HepG2 (cell line): ENCODE measurements at regions not wholly inside any gene's neighbourhood (a gene's known extent, or its start where the extent isn't known, plus 50 kb on each side); places are given as distances from the start of the nearest gene placed in this dataset.

Source experiments
- KDM4B ChIP-seq: sonication (generic); formaldehyde crosslinking; IDR thresholded peaks from 2 replicates; pipeline ENCODE4 v1.4.0; 2020; ENCODE audit warnings: missing genetic modification reagents
- NFYC ChIP-seq: IDR thresholded peaks from 2 replicates; pipeline ENCODE4 v1.6.1; 2016; ENCODE audit warnings: missing genetic modification reagents, missing compliant biosample characterization
- SP2 ChIP-seq: sonication (generic); formaldehyde crosslinking; IDR thresholded peaks from 2 replicates; pipeline ENCODE4 v1.5.1; 2020; ENCODE audit warnings: mild to moderate bottlenecking, missing genetic modification reagents
- TF ChIP-seq, protein P1 (sequence below): sonication (generic); formaldehyde crosslinking; IDR thresholded peaks from 2 replicates; pipeline ENCODE4 v1.5.1; 2020; ENCODE audit warnings: missing genetic modification reagents, mild to moderate bottlenecking, borderline replicate concordance

DNA sequence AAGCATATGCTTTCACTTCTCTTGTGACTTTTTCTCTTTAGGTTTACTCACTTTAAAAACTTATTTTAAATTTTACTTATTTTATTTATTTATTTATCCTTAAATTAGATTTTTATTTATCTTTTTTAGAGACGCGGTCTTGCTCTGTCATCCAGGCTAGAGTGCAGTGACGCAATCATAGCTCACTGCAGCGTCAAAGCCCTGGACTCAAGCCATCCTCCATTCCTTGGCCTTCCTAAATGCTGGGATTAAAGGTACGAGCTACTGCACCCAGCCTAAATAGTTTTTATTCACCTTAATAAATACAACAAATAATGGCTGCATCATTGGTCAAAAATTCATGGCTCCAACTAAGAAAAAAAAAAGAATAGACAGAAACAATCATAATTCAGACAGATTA is 415.7 kb upstream of the FIGN start:
- TF ChIP-seq NFYC (CRISPR knock-in tag): no peak
- TF ChIP-seq KDM4B (CRISPR knock-in tag): no peak
- TF ChIP-seq SP2 (CRISPR knock-in tag): no peak
- TF ChIP-seq, protein P1, sequence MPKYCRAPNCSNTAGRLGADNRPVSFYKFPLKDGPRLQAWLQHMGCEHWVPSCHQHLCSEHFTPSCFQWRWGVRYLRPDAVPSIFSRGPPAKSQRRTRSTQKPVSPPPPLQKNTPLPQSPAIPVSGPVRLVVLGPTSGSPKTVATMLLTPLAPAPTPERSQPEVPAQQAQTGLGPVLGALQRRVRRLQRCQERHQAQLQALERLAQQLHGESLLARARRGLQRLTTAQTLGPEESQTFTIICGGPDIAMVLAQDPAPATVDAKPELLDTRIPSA (CRISPR knock-in tag): no peak
